ENCODE measurements at regions not wholly inside any gene's neighbourhood (a gene's known extent, or its start where the extent isn't known, plus 50 kb on each side); places are given as distances from the start of the nearest gene placed in this dataset.

DNA sequence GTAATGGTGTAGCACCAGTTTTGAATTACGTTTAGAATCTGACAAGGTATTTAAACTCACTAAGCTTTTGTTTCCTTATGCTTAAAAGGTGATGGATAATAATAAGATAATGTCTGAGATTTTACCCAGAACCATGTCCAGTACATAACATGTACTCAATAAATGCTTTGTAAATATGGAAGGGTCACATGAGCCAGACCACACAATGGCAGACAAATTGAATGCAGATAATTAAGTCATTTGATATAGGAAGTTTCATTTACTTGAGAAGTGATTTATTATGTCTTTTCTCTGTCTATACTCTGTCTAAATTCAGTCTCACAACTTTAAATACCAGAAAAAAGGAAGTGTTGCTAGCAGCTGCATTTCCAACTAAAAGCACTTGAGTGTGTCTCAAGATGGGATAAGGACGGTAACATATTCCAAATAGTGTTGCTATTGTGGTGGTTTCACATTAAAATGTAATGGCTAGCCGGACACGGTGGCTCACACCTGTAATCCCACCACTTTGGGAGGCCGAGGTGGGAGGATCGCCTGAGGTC, 52.5 kb upstream of the DHX40 start:
- no peaks in the 10 kb centered on the region for H3F3A ChIP-seq (ENCODE audit: insufficient read depth, low read length)
- no peak overlapping the region for H3K27ac ChIP-seq (ENCODE audit: low read length)
- DNase-seq: no peak
- no peaks in the 10 kb centered on the region for H3K27me3 ChIP-seq (replicated peaks; ENCODE audit: insufficient read depth, low read length)
- no peaks in the 10 kb centered on the region for H4K20me1 ChIP-seq (ENCODE audit: insufficient read depth, low read length)
- H3K9me2 ChIP-seq (replicated peaks; ENCODE audit: insufficient read depth, low read length): no peaks in the 10 kb centered on the region
- no peak overlapping the region for H2AFZ ChIP-seq (ENCODE audit: low read length)
- H3K79me2 ChIP-seq (ENCODE audit: low read length): no peaks in the 10 kb centered on the region
- H3K4me1 ChIP-seq (ENCODE audit: low read length): no peaks in the 10 kb centered on the region
- no peak overlapping the region for H3K4me3 ChIP-seq (ENCODE audit: low read length)
- no peaks in the 10 kb centered on the region for H3K36me3 ChIP-seq (replicated peaks; ENCODE audit: insufficient read depth, low read length)
- no peak overlapping the region for H3K9ac ChIP-seq (ENCODE audit: low read length)
- no peaks in the 10 kb centered on the region for H3K9me3 ChIP-seq (replicated peaks; ENCODE audit: insufficient read depth, low read length)
- no peak overlapping the region for H3K4me2 ChIP-seq (ENCODE audit: low read depth, low read length)
- TF ChIP-seq EZH2phosphoT487 (IDR thresholded peaks at IDR 0.05; ENCODE audit: low read length) (no peak), EZH2 (optimal IDR thresholded peaks at IDR 0.05; ENCODE audit: low read depth, low read length) (no peak)
- TF ChIP-seq, protein P1, sequence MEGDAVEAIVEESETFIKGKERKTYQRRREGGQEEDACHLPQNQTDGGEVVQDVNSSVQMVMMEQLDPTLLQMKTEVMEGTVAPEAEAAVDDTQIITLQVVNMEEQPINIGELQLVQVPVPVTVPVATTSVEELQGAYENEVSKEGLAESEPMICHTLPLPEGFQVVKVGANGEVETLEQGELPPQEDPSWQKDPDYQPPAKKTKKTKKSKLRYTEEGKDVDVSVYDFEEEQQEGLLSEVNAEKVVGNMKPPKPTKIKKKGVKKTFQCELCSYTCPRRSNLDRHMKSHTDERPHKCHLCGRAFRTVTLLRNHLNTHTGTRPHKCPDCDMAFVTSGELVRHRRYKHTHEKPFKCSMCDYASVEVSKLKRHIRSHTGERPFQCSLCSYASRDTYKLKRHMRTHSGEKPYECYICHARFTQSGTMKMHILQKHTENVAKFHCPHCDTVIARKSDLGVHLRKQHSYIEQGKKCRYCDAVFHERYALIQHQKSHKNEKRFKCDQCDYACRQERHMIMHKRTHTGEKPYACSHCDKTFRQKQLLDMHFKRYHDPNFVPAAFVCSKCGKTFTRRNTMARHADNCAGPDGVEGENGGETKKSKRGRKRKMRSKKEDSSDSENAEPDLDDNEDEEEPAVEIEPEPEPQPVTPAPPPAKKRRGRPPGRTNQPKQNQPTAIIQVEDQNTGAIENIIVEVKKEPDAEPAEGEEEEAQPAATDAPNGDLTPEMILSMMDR (IDR thresholded peaks at IDR 0.05; ENCODE audit: low read length): no peak

GRCh38 chr17:59513934-59514841, 51.2 kb upstream of the DHX40 start:
- Histone ChIP-seq H3K4me3 (ENCODE audit: low read length) (no peak overlapping the region), H3K9ac (ENCODE audit: low read length) (no peak overlapping the region), H3K9me3 (replicated peaks; ENCODE audit: insufficient read depth, low read length) (no peaks in the 10 kb centered on the region), H3K27ac (ENCODE audit: low read length) (no peak overlapping the region), H3K27me3 (replicated peaks; ENCODE audit: insufficient read depth, low read length) (no peaks in the 10 kb centered on the region), H3K79me2 (ENCODE audit: low read length) (no peaks in the 10 kb centered on the region), H3F3A (ENCODE audit: insufficient read depth, low read length) (no peaks in the 10 kb centered on the region), H4K20me1 (ENCODE audit: insufficient read depth, low read length) (no peaks in the 10 kb centered on the region), H3K36me3 (replicated peaks; ENCODE audit: insufficient read depth, low read length) (no peaks in the 10 kb centered on the region), H3K4me1 (ENCODE audit: low read length) (no peaks in the 10 kb centered on the region), H2AFZ (ENCODE audit: low read length) (no peak overlapping the region), H3K4me2 (ENCODE audit: low read depth, low read length) (no peak overlapping the region), H3K9me2 (replicated peaks; ENCODE audit: insufficient read depth, low read length) (no peaks in the 10 kb centered on the region)
- TF ChIP-seq EZH2phosphoT487 (IDR thresholded peaks at IDR 0.05; ENCODE audit: low read length) (no peak), EZH2 (optimal IDR thresholded peaks at IDR 0.05; ENCODE audit: low read depth, low read length) (no peak)
- TF ChIP-seq, protein P1 (IDR thresholded peaks at IDR 0.05; ENCODE audit: low read length): no peak
- no peak for DNase-seq

Measured in MM.1S (cell line).